Kidney tubule cell (primary cell): ENCODE measurements at regions not wholly inside any gene's neighbourhood (a gene's known extent, or its start where the extent isn't known, plus 50 kb on each side); places are given as distances from the start of the nearest gene placed in this dataset.

Experiments used
- DNase-seq: peaks from one replicate; pipeline ENCODE4 v3.0.0-alpha.2; 2018; ENCODE audit warnings: low spot score

DNA sequence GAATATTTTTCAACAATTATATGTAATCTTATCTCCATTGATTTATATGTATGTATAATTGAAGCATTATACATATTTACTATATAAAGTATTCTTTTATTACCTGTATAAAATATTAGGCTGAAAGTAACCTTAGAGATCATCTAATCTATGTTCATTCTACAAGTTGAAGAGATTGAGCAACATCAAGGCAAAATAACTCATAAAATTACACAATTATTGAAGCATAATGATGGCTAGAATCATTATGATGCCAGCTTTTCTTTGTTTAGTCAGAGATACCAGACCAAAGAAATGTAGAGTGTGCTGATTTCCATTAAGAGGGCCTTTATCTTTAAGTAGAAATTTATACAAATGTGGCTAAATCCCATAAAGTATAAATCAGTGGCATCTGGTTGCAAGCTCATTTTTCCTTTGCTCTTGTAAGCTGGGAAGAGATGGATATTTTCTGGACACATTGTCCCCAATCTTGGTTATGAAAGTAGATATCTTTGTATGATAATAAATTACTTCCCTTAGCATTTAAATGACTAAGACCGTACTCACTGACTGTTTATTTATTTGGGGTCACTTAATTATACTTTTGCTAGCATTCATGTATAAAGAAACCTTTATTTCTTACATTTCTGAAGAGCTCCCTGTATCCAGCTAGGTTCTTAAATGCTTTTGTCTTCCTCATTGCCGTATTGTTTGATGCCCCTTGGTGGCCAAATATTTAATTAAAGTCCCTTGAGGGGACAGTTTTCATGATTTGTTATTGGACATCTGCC, 339.8 kb downstream of the PCDH7 start:
- DNase-seq, result no peak

DNA sequence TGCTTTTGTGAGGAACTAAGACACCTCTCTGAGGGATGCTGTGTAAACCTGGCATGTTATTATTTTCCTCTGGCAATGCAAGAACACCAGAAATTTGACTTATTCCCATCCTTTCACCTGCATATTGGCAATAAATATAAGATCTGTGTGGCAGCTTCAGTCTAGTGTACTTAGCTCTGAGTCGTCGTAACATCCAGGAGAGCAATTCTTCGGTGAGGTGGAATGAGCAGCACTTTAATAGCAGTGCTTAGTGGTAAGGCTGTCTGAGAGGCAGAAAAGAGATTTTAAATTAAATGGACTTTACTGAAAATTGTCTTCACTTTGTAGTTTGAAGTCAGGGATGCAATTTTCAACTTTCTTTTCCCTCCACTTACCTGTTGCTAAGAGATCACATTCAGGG, 344.9 kb downstream of the PCDH7 start:
- DNase-seq, result no peak

DNA sequence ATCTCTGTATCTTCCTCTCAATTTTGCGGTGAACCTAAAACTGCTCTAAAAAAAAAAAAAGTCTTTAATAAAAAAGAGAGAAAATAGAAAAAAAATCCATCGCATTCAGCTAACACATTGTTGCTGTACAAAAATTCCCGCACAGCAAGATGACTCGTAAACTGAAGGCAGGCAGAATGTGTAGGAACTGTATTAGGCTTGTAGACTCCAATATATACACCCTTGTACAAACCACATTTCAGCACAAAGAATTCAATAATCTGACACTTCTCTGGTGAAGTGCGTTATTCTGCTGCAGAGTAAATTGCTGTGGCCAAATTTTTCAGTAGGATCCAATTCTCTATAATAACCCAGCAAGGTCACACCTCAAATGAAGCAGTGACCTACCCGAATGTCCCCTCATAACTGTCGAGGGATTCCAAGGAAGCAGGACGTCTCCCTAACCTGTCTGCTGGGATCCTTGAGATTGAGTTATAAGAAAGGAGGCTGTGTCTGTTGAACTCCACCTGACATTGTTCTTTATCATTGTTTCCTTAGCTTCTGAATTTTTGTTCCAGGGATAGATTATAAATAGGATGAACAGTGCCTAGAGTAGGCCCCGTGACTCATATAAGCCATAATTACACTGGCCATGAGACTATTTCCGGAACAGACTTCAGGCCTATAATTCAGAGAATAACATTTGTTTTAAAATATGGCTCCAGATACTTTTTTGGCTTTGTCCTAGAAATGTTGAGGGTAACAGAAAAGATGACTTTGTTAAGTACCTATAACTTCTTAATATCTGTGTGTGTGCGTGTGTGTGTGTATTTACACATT, 348.3 kb downstream of the PCDH7 start:
- no peak for DNase-seq

DNA sequence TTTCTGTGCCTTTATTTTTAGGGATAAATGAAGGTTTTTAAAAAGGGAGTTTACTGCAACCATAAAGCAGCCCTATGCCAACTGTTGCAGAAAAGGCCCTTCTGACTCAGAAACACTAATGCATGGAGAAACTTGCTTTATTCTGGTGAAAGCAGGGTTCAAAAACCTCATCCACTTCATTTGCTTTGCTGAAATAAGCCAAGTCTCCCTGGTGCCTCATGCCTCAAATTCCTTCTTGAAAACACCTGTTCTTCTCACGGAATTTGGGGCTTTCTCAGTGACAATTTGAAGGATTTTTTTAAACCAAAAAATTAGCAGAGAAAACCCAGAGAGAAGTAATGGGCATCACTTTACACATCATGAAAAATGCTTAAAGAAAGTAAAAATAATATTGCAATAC, 349.0 kb downstream of the PCDH7 start:
- no peak for DNase-seq

DNA sequence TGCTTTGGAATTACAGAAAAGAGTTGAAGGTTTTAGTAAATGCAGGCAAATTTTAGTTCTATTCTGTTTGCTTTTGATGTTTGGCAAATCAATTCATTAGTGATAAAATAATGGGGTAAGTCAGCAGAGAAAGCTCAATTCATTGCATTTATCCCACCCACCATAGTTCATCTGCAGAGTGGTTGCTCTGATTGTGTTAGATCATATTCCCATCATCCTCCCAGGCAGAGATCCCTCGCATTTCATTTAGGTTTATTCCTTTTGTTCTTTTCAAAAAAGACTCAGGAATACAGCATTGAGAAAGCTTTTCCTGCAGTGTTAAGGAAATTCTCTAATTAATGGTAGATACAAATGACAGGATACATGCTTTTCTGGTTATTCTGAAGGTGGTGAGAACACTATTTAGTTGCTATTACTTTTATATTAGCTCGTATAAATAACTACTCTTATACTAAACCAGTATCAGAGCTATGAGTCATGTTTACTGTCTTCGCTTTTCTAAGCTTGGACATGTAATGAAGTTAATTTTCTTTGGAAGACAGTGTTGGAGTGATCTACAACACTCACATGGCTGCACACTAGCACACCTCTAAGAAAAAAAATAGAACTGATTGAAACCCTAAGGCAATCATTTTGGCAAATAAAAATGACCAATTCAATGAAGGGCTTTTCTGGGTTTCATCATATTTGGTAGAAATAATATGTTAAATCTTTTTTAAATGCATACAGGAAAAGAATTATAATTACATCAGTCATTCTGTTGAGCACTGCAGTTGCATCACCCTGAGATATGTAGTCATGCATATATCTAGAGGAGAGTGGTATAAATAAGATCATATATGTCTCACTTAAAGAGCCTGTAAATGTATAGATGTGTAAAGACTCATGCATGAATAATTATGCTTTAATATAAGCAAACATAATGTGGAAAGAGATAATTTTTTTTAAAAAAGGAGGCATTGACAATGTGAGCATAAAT, 351.6 kb downstream of the PCDH7 start:
- DNase-seq, result no peak

DNA sequence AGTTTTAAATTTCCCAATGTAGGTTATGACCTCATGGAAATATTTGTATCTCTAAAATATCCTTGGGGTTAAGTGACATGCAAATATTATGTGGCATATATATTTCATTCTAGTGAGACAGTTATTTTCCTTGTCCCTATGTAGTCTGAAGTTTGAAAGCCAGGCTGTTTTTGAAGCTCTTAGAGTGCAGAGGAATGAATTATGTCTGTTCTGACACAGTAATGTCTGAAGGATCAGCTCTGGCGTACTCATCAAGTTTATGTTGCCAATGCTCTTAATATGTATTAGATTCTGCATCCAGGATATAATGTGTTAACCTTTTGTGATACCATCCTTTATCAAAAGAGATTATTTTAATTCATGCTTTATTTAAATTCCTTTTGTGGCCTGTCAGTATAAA, 355.8 kb downstream of the PCDH7 start:
- DNase-seq, result no peak

DNA sequence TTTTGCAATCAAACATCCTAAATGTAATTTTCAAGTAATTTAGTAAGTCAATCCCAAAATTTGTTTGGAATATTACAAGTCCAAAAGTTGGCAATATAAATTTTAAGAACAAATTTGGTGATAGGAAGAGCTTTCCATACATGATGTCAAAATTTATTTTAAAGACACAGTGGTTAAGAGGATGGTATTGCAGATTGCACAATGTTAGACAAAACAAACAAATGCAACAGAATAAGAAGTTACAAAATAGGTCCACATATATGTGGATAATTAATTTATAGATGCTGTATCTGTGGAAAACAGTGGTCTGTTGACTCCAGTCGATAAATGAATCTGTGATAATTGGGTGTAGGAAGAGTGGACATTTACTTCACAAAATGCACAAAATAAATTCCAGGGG, 358.5 kb downstream of the PCDH7 start:
- DNase-seq, result no peak

DNA sequence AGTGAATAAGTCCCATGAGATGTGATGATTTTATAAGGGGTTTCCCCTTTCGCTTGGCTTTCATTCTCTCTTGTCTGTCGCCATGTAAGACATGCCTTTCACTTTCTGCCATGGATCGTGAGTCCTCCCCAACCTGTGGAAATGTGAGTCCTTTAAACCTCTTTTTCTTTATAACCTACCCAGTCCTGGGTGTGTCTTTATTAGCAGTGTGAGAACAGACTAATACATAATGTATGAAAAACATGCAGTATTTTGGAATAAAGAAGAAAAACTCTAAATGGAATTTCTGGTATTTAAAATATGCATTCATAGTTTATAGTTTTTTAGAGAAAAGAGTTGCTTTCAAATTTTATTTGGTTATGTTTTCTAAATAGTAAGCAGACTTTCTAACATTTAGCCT, 360.7 kb downstream of the PCDH7 start:
- DNase-seq, result no peak

DNA sequence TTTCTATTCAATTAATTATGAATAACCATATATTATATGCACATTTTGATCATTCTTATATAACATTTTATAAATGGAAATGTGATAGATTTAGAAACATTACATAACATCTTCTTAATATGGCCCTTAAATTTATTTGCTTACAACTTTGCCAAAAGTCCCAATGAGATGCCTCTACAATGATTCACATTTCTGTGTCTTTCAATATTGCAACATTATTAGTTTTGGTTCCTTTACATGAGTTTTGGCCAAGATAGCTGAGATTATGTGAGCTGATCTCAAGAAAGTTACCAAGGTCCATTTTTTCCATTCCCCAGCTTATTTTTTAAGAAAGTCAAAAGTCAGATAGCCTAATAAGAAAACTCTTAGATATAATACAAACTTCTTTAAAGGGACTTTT, 361.2 kb downstream of the PCDH7 start:
- DNase-seq, result no peak

DNA sequence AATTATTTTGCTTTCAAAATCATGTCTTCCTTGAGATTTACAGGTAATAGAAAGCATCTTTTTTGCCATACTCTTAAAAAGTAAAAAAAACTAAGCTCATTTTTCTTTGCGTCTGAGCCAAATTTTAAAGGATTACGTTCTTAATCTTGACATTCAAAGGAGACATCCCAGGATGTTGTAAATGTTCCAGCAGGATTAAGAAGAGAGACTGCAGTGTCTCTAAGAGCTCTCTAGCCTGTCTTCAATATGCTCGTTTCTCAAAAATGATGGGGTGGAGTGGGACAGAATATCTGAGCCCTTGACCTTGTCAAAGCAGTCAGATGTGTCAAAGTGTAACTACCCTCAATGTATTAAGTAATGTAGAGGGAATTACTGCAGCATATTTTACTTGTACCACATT, 363.3 kb downstream of the PCDH7 start:
- DNase-seq, result no peak

DNA sequence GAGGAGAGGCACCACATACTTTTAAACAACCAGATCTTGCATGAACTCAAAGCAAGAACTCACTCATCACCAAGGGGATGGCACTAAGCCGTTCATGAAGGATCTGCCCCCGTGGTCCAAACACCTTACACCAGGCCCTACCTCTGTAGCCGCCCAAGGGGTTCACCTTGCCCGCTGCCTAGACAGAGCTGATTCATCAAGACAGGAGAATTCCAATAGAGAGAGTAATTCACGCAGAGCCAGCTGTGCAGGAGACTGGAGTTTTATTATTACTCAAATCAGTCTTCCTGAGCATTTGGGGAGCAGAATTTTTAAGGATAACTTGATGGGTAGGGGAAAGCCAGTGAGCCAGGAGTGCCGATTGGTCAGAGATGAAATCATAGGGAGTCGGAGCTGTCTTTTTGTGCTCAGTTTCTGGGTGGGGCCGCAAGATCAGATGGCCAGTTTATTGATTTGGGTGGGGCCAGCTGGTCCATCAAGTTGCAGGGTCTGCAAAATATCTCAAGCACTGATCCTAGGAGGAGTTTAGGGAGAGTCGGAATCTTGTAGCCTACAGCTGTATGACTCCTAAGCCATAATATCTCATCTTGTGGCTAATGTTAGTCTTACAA, 364.7 kb downstream of the PCDH7 start:
- DNase-seq, result peak; percentile 11

DNA sequence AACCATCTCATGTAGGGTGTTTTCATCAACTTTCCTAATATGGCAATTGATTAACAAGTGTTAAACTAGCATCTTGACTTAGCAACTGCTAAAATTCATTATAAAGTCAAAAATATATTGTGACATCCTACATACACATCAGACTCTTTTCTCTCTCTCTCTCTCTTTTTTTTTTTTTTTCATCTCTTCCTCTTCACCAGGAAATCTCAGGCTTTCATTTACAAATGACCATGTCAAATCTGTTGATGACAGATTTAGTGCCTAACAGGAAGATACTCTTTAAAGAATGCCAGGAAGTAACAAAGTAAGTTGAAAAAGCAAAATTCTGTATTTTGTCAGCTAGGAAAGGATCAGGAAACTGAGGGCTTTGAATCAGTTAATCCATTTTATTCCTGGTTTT, 365.5 kb downstream of the PCDH7 start:
- DNase-seq, result no peak

DNA sequence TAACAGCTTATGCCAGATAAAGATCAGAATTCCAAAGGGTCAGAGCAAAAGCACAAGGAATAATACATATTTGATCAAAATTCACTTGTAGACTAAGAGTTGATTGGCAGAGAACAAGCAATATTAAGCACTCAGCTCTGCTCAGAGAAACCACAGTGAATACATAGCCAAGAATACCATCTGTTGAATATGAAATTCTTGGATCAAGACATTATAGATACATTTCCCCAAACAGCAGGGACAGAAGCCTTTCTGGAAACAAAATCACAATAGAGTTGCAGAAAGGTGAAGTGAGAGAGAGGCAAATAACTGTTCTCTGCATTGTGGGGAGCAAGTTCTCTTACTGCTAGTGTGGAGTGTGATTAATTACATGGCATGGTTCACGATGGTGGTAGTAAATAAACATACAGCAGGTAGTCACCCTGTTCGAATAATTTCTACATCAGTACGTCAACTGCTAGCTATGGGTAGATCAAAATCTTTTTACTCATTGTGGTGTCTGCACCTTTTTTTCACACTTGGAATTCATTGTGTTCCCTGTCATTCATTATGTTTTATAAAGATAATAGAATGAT, 366.7 kb downstream of the PCDH7 start:
- no peak for DNase-seq

DNA sequence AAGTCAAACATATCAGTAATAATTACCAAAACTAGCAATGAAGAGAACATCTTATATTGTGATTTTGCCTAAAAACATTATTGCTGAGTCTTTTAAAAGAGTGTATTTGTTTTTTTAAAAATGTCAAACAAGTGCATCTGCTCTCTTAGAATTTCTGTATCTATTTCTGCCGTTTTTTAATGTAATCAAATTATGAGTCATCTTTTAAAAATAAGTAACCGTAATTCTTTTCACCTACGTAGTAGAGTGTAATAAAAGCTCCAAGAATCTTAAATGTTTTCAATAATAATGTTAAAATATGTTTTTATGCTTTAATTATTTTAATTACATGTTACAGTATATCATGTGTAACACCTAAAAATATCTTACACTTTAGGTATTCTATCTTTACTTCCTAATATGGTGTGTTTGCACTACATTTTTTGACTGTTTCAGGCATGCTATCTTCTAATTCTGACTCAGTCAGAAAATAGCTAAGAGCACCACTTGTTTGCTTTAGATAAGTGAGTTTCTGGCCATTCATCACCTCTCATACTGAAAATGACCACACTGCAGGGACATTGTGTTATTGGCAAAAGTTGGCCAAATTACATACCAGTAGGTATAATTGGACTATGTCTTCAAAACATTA, 368.5 kb downstream of the PCDH7 start:
- DNase-seq, result peak; percentile 45

DNA sequence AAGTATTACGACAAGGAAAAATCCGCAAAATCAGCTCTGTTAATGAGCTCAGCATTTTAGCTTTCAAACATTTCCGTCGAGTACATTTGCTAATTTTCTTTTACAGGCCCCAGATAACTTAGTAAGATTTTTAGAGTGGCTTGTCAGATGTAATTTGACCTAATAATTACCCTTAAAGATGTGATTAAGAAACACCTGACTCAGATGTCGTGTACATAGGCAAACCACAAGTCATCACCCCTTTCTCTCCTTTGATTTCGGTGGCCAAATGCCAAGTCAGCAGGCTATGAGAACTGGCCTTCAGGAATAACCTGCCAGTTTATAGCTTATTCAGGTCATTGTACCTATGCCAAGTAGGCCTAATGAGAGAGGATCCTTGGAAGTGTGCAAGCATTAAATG, 369.6 kb downstream of the PCDH7 start:
- peak; percentile 82 for DNase-seq

DNA sequence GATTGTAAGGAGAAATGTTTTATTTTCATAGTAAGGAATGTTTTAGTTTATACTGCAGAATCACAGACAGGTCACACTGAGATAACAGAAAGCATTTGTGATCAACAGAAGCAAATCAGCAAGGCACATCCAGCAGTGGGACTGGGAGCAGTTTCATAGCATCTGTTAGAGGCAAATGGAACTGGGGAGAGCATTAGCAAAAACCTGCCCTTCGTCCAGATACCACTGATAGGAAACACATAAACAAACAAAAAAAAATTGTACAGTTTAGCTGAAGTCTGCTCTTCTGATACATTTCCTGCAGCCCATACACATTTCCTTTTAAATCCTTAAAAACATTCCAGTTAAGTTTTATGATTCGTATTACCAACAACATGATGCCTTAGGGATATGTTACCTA, 374.3 kb downstream of the PCDH7 start:
- DNase-seq, result no peak

DNA sequence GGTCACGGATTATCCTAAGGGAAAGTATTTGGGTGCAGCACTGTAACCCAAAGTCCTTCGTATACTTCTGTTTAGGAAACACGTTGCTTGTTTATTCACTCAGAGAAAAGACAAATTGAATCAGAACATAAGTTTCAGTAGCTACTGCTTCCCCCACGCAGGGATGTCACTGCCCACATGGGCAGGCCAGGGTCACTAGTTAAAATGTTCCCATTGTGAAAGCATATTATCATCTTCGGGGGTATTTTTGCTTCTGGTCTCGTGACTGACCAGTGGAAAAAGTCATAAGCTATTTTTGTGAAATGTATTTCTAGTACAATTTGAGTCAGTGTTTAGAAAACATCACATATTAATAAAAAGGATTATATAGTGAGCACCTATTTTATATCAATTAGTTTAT, 377.8 kb downstream of the PCDH7 start:
- no peak for DNase-seq

DNA sequence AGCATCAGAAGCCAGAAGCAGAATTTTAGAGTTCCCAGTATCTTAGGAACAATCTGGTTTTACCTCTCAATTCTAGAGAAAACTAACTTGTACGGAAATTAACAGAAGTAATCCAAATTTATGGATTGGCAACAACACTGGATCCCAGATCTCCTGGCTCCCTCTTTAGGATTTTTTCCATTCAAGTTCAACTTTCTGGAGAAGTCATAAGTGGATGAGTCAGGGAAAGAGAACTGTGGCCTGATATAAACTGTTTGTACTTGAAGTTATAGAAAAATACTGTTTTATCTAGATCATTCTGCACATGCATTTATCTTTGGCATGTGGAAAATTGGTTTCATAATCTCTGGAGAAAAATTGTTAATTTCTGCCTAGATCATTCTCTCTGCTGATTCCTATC, 380.4 kb downstream of the PCDH7 start:
- no peak for DNase-seq

DNA sequence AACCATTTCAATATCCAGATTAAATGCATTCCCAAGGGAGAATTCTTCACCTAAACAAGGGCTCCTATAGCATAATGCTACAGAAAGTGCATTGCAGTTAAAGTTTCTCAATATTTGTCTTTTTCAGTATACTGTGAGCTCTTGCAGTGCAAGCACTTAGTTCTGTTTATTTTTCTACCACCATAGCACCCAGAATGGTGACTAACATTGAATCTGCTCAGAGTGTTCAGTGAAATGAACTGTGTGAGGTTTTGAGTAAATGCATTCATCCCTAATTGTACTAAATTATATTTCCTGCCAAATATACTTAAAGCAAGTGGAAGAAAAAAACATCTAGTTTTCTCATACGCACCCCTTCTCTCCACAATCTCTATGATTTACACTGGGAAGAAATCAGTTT, 383.9 kb downstream of the PCDH7 start:
- no peak for DNase-seq

DNA sequence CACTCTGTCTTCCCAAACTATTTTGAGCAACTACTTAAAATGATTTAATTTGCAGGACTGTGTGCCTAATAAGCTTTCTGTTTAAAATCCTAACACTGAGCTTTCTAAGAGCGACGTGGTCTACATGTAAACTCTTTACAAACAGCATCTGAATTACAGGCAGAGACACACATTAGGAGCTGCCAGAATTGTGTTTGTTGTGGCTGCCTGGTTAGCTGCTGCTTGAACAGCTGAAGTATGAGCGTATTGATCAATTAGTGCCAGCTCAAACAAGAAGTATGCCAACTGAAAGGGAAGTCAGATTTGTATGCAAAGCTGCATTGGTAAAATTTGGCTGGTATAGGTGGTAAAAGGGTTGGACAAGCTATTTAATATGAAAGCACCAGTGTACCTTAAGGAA, 384.4 kb downstream of the PCDH7 start:
- no peak for DNase-seq

DNA sequence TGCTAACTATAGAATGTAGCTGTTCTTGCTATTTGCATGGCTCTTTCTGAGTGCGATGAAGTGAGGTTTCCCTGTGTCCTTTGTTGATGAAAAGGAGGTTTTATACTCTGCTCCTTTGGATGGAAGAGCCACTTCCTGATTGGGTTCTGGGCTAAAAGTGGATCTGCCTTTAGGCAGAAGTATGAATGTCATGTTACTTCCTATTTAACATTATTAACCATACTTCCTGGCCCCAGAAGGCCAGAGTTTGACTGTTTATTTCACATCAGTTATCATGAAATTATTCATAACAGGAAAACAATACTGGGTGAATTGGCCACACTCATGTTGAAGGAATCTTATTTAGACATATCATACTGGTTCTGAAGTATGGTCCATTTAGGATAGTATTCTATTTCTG, 386.2 kb downstream of the PCDH7 start:
- no peak for DNase-seq
